H54 (cell line): ENCODE measurements at regions not wholly inside any gene's neighbourhood (a gene's known extent, or its start where the extent isn't known, plus 50 kb on each side); places are given as distances from the start of the nearest gene placed in this dataset.
"Not testable (repeated sequence)": the region's sequence is repeated elsewhere in the genome, so short reads cannot be mapped to it uniquely, and the experiment has no call there.

Experiments used
- DNase-seq: peaks from one replicate; pipeline ENCODE4 v3.0.0; 2011; ENCODE audit warnings: low spot score, mixed read lengths; ENCODE audit not compliant: insufficient read length
- FAIRE-seq: peaks from 3 replicates; lab custom pipeline; 2011; peaks lifted over from hg19 to GRCh38; lab: Jason Lieb, UNC
- POLR2A ChIP-seq: IDR thresholded peaks from 2 replicates; pipeline ENCODE4 v1.6.1; 2011; ENCODE audit warnings: low read depth, mild to moderate bottlenecking, low read length

DNA sequence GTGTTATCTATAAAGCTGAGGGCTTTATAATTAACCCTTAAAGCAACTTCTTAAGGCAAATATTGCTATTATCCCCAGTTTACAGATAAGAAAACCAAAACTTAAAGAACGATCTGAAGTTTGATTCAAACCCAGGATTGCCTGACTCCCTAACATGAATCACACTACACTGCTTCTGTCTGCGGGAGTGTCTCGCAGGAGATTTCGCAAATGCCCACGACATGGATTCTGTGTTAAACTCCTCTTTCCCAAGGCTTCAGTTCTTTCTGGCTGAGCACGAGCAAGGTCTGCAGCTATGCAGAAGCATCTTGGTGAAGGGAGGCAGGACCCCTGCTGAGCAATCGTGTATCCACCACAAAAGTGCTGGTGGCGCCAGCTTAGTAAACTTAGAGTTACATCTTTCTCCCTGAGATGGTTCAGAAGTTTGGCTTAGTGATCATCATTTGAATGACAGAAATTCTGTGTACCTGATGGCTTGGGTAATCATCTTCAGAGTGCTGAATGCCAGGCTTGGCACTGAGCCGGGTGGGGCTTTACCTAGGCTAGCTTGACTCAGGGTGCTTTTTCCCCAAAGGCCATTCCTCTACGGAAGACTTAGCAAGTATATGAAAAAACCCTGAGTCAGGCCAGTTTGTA lies 81.4 kb upstream of the PIK3R1 start:
- TF ChIP-seq POLR2A = no peak
- DNase-seq (no peak), FAIRE-seq (no peak)

DNA sequence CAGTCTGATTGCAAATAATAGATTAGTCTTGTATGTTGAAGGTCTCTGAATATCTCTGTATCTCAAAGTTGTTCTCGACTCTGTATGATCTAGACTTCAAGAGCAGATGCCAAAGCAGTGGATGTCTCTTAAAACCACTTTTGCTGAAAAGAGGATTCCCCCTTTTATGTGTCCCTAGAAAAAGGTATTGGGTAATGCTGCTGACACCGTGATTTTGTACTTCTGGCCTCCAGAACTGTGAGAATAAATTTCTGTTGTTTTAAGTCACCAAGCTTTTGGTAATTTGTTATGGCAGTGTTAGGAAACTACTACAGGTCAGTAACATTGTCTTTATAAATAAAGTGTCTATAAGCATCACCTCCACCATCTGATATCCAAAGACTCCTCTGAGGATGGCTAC lies 85.3 kb upstream of the PIK3R1 start:
- DNase-seq (no peak), FAIRE-seq (no peak)
- no peak for TF ChIP-seq POLR2A

DNA sequence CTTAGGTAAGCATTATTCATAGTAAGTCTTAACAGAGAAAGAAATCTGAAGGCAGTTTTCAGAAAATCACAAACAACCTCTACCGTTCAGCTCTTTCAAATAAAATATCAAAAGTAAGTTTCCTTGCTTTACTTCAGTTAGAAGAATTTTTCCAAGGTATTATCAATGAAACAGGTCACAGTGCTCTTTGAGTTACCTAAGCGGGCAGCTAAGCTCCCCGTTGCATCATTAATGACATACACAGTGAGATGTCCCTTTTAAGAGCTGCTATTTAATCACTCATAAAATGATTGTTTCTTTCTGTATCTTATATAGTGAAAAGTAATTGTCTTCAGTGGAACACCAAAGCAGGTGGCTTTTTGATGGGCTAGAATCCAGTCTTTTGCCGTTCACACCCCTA lies 86.2 kb upstream of the PIK3R1 start:
- no peak for DNase-seq
- no peak for FAIRE-seq
- no peak for TF ChIP-seq POLR2A

GRCh38 chr5:68126886-68127285 lies 88.7 kb upstream of the PIK3R1 start:
- DNase-seq (no peak), FAIRE-seq (no peak)
- no peak for TF ChIP-seq POLR2A

- DNase-seq = no peak
- TF ChIP-seq POLR2A = no peak
- no peak for FAIRE-seq
Observed at GRCh38 chr5:68122439-68123328, 92.9 kb upstream of the PIK3R1 start.

DNA sequence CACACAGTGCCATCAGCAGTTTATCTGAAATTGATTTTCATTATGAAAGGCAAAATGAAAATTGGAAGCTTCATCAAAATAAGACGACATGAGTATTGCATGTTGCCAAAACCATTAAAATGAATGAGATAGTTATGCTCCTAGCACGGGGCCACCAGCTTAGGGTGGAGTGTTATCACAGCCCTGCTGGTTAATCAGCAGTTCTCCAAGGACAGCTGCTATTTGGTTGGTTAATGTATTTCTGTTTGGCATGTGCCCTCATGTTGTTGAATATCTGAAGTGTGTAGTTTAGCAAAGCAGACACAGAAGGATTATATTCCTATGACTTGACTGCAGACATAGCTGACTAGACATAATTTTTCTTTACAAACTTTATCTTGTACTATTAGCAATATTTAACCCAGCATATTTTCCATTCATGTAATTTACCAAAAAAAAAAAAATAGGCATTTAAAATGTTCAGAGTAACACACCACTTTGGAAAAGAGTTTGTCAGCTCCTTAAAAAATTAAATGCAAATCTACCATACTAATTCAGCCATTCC lies 98.6 kb upstream of the PIK3R1 start:
- FAIRE-seq (no peak), DNase-seq (no peak)
- no peak for TF ChIP-seq POLR2A

- no peak for DNase-seq
- no peak for FAIRE-seq
- no peak for TF ChIP-seq POLR2A
Observed at GRCh38 chr5:68116408-68116807, 99.1 kb upstream of the PIK3R1 start.

DNA sequence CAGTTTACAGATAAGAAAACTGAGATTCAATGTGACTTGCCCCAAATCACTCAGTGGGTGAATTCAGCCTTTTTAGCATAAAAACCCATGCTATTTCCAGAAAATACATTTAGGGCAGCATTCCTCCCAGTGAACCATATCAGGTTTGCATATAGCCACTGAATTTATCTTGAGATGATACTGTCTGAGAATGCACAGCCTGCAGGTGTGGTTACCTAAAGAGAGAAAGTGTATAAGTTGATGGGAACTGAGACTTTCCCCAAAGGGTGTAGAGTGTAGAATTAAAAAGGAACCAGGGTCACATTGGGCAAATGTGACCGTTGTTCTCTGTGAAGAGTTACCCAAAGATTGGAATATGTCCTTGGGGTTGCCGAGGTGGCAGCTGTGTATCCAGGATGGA lies 100.0 kb upstream of the PIK3R1 start:
- FAIRE-seq = no peak
- DNase-seq = no peak

DNA sequence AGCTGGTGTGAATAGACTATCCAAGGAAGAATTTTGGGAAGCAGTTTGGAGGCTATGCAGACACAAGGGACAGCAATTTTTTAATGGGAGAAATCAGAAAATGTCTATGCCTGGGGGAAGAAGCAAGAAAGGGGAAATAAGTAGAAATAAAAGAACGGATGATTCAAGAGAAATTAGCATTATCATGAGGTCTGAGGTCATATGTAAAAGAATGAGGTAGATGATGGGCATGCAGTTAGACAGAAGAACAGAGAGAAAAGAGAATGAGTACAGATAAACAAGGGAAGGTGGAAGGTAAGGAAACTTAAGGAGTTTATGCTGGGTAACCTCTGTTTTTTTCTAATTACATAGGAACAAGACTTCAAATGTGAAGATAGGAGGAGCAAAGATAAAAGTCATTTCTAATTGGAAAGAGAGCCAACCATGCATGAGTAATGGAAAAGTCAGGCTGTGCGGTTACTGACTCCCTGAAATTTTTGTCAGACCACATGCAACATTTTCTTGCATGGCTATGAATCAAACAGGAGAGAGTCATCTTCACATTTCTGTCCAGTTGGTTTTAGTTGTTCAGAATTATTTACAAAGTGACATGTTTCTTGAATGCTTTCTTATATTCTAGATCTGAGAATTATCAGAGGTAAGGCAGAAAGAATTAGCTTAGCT lies 101.0 kb upstream of the PIK3R1 start:
- no peak for DNase-seq
- no peak for FAIRE-seq

More for the DNA sequence above, 100.0 kb upstream of the PIK3R1 start:
- TF ChIP-seq POLR2A = no peak

DNA sequence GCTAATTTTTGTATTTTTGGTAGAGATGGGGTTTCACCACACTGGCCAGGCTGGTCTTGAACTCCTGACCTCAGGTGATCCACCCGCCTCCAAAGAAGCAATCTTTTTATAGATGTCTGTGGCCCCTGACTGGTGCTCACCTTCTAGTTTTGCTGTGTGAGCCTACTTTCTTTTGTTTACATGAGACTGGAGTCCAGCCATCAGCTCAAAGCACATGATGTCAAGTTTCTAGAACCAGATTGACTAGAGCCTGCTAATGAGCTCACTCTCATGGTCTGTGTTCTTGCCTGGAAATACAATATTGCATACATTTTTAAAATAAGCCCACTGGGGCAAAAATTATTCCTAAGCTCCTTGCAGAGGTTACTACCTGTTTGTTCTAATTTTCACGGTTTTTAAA lies 102.9 kb upstream of the PIK3R1 start:
- TF ChIP-seq POLR2A = no peak
- no peak for FAIRE-seq
- no peak for DNase-seq

More for the DNA sequence above, 101.0 kb upstream of the PIK3R1 start:
- no peak for TF ChIP-seq POLR2A

GRCh38 chr5:68110894-68111293 lies 104.7 kb upstream of the PIK3R1 start:
- FAIRE-seq (no peak), DNase-seq (no peak)
- no peak for TF ChIP-seq POLR2A

GRCh38 chr5:68110264-68110663 lies 105.3 kb upstream of the PIK3R1 start:
- FAIRE-seq (no peak), DNase-seq (no peak)
- no peak for TF ChIP-seq POLR2A

- not testable (repeated sequence) for DNase-seq, FAIRE-seq
Observed at GRCh38 chr5:68104217-68104616, 111.3 kb upstream of the PIK3R1 start.

DNA sequence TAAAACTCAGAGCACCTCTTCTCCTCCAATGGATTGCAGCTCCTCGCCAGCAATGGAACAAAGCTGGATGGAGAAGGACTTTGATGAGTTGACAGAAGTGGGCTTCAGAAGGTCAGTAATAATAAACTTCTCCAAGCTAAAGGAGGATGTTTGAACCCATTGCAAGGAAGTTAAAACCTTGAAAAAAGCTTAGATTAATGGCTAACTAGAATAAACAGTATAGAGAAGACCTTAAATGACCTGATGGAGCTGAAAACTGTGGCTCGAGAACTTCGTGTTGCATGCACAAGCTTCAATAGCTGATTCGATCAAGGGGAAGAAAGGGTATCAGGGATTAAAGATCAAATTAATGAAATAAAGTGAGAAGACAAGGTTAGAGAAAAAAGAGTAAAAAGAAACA lies 112.3 kb upstream of the PIK3R1 start:
- not testable (repeated sequence) for FAIRE-seq, DNase-seq
